HEK293 (cell line): ENCODE measurements at regions not wholly inside any gene's neighbourhood (a gene's known extent, or its start where the extent isn't known, plus 50 kb on each side); places are given as distances from the start of the nearest gene placed in this dataset.

Experiments
- MYNN ChIP-seq: fragments of 450-650 bp; formaldehyde crosslinking; IDR thresholded peaks from 2 replicates; pipeline ENCODE4 v1.5.1; 2016; ENCODE audit warnings: missing biosample characterization, missing genetic modification characterization, borderline replicate concordance
- ZBTB7A ChIP-seq: fragments of 450-650 bp; formaldehyde crosslinking; IDR thresholded peaks from 2 replicates; pipeline ENCODE4 v1.5.1; 2016; ENCODE audit warnings: low read depth, missing biosample characterization, missing genetic modification characterization
- ZEB2 ChIP-seq: fragments of 450-650 bp; formaldehyde crosslinking; IDR thresholded peaks from 2 replicates; pipeline ENCODE4 v1.5.1; 2016; ENCODE audit warnings: missing biosample characterization, missing genetic modification characterization
- ZFP3 ChIP-seq: fragments of 450-650 bp; formaldehyde crosslinking; IDR thresholded peaks from 2 replicates; pipeline ENCODE4 v1.5.1; 2016; ENCODE audit warnings: low read depth, missing biosample characterization, missing genetic modification characterization
- ZNF211 ChIP-seq: fragments of 450-650 bp; formaldehyde crosslinking; IDR thresholded peaks from 2 replicates; pipeline ENCODE4 v1.5.1; 2016; ENCODE audit warnings: low read depth, missing biosample characterization, missing genetic modification characterization
- ZNF274 ChIP-seq, 2 experiments: fragments of 200-500 bp in 1 of 2; fragments of 450-650 bp in 1 of 2; sonication (Bioruptor generic) in 1 of 2; formaldehyde crosslinking in 1 of 2; IDR thresholded peaks; 2 replicates each; pipeline versions ENCODE4 v1.5.1 to v1.6.1; 2014 to 2016; ENCODE audit warnings: borderline replicate concordance in 1 of 2, inconsistent platforms in 1 of 2, low read length in 1 of 2, missing biosample characterization in 1 of 2, missing genetic modification characterization in 1 of 2
- ZNF311 ChIP-seq: fragments of 450-650 bp; formaldehyde crosslinking; IDR thresholded peaks from 2 replicates; pipeline ENCODE4 v1.5.1; 2017; ENCODE audit warnings: missing biosample characterization, missing genetic modification characterization, borderline replicate concordance
- ZNF560 ChIP-seq: fragments of 450-650 bp; formaldehyde crosslinking; IDR thresholded peaks from 2 replicates; pipeline ENCODE4 v1.5.1; 2017; ENCODE audit warnings: missing biosample characterization, missing genetic modification characterization, borderline replicate concordance
- ZNF624 ChIP-seq: fragments of 450-650 bp; formaldehyde crosslinking; IDR thresholded peaks from 2 replicates; pipeline ENCODE4 v1.5.1; 2017; ENCODE audit warnings: missing biosample characterization, missing genetic modification characterization
- ZNF76 ChIP-seq: fragments of 450-650 bp; formaldehyde crosslinking; IDR thresholded peaks from 2 replicates; pipeline ENCODE4; 2016; ENCODE audit warnings: low read depth, missing biosample characterization, missing genetic modification characterization, borderline replicate concordance
- TF ChIP-seq, protein P1 (sequence below): fragments of 450-650 bp; formaldehyde crosslinking; IDR thresholded peaks from 2 replicates; pipeline ENCODE4 v1.5.1; 2016; ENCODE audit warnings: missing biosample characterization, missing genetic modification characterization
- TF ChIP-seq, protein P2 (sequence below): fragments of 450-650 bp; formaldehyde crosslinking; IDR thresholded peaks from 2 replicates; pipeline ENCODE4 v1.5.1; 2017; ENCODE audit warnings: missing biosample characterization, missing genetic modification characterization
- TF ChIP-seq, protein P3 (sequence below): fragments of 450-650 bp; formaldehyde crosslinking; IDR thresholded peaks from 2 replicates; pipeline ENCODE4 v1.5.1; 2016; ENCODE audit warnings: missing biosample characterization, missing genetic modification characterization, low read depth
- TF ChIP-seq, protein P4 (sequence below): fragments of 450-650 bp; formaldehyde crosslinking; IDR thresholded peaks from 2 replicates; pipeline ENCODE4 v1.5.1; 2016; ENCODE audit warnings: missing biosample characterization, missing genetic modification characterization

DNA sequence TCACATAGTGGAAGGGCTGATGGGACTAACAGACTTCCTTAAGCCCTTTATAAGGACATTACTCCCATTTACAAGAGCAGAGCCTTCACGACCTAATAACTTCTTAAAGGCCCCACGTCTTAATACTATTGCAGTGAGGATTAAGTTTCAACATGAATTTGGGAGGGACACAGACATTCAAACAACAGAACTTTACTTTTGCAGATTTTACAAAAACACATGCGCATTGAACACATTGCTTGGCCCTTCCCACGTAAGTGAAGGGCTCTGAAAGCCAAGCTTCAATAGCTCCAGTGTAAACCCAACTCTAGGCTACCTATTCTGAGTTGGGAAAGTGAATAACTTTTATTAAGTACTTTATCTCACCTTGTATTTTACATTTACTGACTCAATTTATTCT, 53.8 kb upstream of the DNAH5 start:
- TF ChIP-seq, protein P1, sequence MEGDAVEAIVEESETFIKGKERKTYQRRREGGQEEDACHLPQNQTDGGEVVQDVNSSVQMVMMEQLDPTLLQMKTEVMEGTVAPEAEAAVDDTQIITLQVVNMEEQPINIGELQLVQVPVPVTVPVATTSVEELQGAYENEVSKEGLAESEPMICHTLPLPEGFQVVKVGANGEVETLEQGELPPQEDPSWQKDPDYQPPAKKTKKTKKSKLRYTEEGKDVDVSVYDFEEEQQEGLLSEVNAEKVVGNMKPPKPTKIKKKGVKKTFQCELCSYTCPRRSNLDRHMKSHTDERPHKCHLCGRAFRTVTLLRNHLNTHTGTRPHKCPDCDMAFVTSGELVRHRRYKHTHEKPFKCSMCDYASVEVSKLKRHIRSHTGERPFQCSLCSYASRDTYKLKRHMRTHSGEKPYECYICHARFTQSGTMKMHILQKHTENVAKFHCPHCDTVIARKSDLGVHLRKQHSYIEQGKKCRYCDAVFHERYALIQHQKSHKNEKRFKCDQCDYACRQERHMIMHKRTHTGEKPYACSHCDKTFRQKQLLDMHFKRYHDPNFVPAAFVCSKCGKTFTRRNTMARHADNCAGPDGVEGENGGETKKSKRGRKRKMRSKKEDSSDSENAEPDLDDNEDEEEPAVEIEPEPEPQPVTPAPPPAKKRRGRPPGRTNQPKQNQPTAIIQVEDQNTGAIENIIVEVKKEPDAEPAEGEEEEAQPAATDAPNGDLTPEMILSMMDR (tag by site-specific recombination) = no peak
- TF ChIP-seq ZEB2 (tag by site-specific recombination) (no peak), ZNF624 (tag by site-specific recombination) (no peak), ZNF211 (no peak), ZFP3 (tag by site-specific recombination) (no peak), ZNF274 (IDR thresholded peaks at IDR 0.05; ENCODE audit: low read length) (no peak), ZNF274 (tag by site-specific recombination; IDR thresholded peaks at IDR 0.05; ENCODE audit: borderline replicate concordance) (no peak), ZNF311 (no peak), ZNF560 (no peak), MYNN (no peak), ZNF76 (tag by site-specific recombination) (no peak), ZBTB7A (tag by site-specific recombination) (no peak)
- TF ChIP-seq, protein P2, sequence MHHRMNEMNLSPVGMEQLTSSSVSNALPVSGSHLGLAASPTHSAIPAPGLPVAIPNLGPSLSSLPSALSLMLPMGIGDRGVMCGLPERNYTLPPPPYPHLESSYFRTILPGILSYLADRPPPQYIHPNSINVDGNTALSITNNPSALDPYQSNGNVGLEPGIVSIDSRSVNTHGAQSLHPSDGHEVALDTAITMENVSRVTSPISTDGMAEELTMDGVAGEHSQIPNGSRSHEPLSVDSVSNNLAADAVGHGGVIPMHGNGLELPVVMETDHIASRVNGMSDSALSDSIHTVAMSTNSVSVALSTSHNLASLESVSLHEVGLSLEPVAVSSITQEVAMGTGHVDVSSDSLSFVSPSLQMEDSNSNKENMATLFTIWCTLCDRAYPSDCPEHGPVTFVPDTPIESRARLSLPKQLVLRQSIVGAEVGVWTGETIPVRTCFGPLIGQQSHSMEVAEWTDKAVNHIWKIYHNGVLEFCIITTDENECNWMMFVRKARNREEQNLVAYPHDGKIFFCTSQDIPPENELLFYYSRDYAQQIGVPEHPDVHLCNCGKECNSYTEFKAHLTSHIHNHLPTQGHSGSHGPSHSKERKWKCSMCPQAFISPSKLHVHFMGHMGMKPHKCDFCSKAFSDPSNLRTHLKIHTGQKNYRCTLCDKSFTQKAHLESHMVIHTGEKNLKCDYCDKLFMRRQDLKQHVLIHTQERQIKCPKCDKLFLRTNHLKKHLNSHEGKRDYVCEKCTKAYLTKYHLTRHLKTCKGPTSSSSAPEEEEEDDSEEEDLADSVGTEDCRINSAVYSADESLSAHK (tag by site-specific recombination) = no peak
- TF ChIP-seq, protein P3, sequence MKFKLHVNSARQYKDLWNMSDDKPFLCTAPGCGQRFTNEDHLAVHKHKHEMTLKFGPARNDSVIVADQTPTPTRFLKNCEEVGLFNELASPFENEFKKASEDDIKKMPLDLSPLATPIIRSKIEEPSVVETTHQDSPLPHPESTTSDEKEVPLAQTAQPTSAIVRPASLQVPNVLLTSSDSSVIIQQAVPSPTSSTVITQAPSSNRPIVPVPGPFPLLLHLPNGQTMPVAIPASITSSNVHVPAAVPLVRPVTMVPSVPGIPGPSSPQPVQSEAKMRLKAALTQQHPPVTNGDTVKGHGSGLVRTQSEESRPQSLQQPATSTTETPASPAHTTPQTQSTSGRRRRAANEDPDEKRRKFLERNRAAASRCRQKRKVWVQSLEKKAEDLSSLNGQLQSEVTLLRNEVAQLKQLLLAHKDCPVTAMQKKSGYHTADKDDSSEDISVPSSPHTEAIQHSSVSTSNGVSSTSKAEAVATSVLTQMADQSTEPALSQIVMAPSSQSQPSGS = no peak
- TF ChIP-seq, protein P4, sequence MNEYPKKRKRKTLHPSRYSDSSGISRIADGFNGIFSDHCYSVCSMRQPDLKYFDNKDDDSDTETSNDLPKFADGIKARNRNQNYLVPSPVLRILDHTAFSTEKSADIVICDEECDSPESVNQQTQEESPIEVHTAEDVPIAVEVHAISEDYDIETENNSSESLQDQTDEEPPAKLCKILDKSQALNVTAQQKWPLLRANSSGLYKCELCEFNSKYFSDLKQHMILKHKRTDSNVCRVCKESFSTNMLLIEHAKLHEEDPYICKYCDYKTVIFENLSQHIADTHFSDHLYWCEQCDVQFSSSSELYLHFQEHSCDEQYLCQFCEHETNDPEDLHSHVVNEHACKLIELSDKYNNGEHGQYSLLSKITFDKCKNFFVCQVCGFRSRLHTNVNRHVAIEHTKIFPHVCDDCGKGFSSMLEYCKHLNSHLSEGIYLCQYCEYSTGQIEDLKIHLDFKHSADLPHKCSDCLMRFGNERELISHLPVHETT (tag by site-specific recombination) = no peak
